Lower lobe of right lung (tissue), 2 donors: ENCODE measurements at regions not wholly inside any gene's neighbourhood (a gene's known extent, or its start where the extent isn't known, plus 50 kb on each side); places are given as distances from the start of the nearest gene placed in this dataset.
"Not testable (repeated sequence)": the region's sequence is repeated elsewhere in the genome, so short reads cannot be mapped to it uniquely, and the experiment has no call there.

ENCODE experiments used
- ATAC-seq, 2 donors: fragments of 200-7000 bp; cut with Tn5 transposase; one replicate each; pipeline ENCODE4 v1.9.1; 2020 to 2022; ENCODE audit warnings: mild to moderate bottlenecking in 2 of 2, moderate library complexity in 2 of 2
- DNase-seq: peaks from one replicate; pipeline ENCODE4 v3.0.0-alpha.2; 2020
- H3K27ac ChIP-seq: fragments of 200-600 bp; one replicate; pipeline ENCODE4 v1.8.0; 2022
- H3K27me3 ChIP-seq: fragments of 200-600 bp; one replicate; pipeline ENCODE4 v1.8.0; 2022; ENCODE audit warnings: low read depth
- H3K36me3 ChIP-seq: fragments of 200-600 bp; one replicate; pipeline ENCODE4 v1.8.0; 2022; ENCODE audit warnings: mild to moderate bottlenecking
- H3K4me1 ChIP-seq: fragments of 200-600 bp; one replicate; pipeline ENCODE4 v1.8.0; 2022
- H3K4me3 ChIP-seq: fragments of 200-600 bp; one replicate; pipeline ENCODE4 v1.8.0; 2022; ENCODE audit warnings: mild to moderate bottlenecking
- H3K9me3 ChIP-seq: fragments of 200-600 bp; one replicate; pipeline ENCODE4 v1.8.0; 2022
- intact Hi-C: fragments of 100-400 bp; cut with DNase I; formaldehyde crosslinking; loops from one replicate; pipeline ENCODE4 v1.11.0; 2022
- TF ChIP-seq, protein P1 (sequence below): fragments of 200-600 bp; IDR thresholded peaks from one replicate; pipeline ENCODE4 v1.8.0; 2022; ENCODE audit warnings: antibody characterized with exemption, mild to moderate bottlenecking
- donor health status: DM: no; HTN: yes; CAD: no; lungs with severe emphysema.

DNA sequence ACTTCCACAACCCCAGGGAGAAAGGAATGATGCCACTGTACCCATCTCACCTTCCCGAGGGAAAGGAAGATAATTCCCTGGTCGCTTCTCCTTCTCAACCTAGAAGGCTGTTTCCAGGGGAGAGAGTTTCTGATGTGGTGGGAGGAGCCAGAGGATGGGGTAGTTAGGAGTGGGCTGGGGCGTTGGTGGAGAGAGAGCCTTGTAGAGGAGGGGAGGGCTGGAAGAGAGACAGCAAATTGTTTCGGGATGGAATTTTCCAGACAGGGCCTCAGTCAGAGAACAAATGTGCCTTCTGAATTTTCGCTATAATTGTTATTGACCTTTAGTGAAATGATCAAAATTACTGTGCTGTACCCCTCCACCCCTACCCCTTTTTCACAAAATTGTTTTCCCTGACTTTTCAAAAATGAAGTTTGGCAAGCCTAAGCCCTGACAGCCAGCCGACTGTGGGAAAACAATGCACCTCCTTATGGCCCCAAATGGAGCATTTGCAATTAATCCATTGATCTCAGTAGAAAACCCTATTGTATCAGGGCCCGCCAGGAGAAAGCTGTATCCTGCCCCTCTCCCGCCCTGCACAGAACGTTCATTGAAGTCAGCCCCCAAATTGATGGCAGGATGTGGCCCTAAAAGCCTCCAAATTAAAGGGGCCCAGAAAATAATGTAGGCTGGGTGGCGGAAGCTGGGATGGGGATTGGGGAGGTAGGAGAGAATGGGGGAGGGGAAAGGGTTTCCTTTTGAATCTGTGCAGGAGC lies 69.1 kb upstream of the JUN start:
- intact Hi-C loops = no loop called here
- TF ChIP-seq, protein P1, sequence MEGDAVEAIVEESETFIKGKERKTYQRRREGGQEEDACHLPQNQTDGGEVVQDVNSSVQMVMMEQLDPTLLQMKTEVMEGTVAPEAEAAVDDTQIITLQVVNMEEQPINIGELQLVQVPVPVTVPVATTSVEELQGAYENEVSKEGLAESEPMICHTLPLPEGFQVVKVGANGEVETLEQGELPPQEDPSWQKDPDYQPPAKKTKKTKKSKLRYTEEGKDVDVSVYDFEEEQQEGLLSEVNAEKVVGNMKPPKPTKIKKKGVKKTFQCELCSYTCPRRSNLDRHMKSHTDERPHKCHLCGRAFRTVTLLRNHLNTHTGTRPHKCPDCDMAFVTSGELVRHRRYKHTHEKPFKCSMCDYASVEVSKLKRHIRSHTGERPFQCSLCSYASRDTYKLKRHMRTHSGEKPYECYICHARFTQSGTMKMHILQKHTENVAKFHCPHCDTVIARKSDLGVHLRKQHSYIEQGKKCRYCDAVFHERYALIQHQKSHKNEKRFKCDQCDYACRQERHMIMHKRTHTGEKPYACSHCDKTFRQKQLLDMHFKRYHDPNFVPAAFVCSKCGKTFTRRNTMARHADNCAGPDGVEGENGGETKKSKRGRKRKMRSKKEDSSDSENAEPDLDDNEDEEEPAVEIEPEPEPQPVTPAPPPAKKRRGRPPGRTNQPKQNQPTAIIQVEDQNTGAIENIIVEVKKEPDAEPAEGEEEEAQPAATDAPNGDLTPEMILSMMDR = no peak
- ATAC-seq = no peak

DNA sequence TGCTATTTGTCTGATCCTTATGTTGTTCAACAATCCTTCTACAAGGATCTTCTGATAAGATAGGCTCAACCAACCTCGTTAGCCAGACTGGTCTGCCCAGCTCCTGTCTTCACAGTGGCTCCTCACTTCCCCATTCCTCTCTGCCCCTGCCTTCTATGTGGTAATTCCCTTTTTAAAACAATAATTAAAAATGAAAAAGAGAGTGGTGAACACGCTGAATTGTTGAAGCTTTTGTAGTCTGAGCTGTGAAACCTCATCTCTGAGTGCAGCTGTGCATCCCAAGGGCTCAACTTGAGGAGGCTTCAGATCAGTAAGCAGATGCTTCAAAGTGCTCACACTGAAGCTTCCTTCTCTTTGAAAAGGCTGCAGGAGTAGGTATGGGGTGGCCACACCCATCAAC lies 70.7 kb upstream of the JUN start:
- no peak overlapping the region for H3K4me3 ChIP-seq
- H3K27ac ChIP-seq = peak overlapping the region; percentile 42
- DNase-seq = no peak
- H3K4me1 ChIP-seq = peaks cover 34% of the 10 kb centered on the region
- peak; percentile 25 to 46 for ATAC-seq
- intact Hi-C loops = no loop called here
- no peaks in the 10 kb centered on the region for H3K27me3 ChIP-seq
- TF ChIP-seq, protein P1 = no peak
- no peaks in the 10 kb centered on the region for H3K36me3 ChIP-seq
- H3K9me3 ChIP-seq = no peaks in the 10 kb centered on the region

More for the DNA sequence above, 69.1 kb upstream of the JUN start:
- no peak overlapping the region for H3K4me3 ChIP-seq
- H3K27ac ChIP-seq = no peak overlapping the region
- H3K27me3 ChIP-seq = no peaks in the 10 kb centered on the region
- H3K4me1 ChIP-seq = peaks cover 41% of the 10 kb centered on the region
- DNase-seq = no peak
- H3K9me3 ChIP-seq = no peaks in the 10 kb centered on the region
- H3K36me3 ChIP-seq = no peaks in the 10 kb centered on the region

DNA sequence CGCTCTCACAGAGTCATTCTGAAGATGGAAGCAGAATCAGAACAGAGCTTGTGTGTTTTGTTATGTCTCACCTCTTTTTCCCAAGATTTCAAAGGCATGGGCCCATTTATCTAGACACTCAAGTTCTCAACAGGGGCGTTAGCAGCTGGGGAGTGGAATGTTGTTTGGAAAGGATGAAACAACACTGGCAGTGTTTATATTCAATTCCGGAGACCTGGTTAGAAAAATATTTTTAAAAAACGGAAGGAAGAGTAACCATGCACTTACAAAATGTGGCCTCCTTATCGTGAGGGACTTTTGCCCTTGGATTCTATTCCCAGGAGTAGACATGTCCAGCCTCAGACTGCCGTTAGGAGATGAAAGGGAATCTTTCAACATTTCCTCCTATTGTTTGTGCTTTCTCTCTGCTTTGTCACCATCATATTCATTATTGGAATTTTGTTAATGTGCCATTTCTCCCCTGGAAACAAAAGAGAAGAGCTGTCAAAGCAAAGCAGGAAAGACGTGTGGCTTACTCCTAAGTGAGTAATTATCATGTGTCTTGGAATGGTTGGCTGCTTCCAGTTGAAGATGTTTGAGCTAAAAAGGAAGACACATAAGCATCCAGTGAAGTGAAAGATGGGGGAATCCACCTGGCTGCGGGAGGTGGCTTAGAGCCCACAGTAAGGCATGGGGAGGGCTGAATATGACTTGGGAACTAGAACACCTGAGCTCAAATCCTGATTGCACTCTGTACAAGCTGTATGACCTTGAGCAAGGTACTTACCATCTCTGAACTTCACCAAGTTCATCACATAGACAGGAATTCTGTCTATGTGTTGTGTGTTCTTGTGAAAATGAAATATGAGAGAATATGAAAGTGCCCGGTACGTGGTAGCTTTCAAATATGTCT lies 71.7 kb upstream of the JUN start:
- Histone ChIP-seq H3K9me3 (no peaks in the 10 kb centered on the region), H3K4me3 (no peak overlapping the region), H3K27ac (peak overlapping the region; percentile 42), H3K27me3 (no peaks in the 10 kb centered on the region), H3K36me3 (no peaks in the 10 kb centered on the region), H3K4me1 (peaks cover 33% of the 10 kb centered on the region)
- ATAC-seq = no peak
- DNase-seq = no peak
- intact Hi-C loops = no loop called here
- TF ChIP-seq, protein P1 = no peak

DNA sequence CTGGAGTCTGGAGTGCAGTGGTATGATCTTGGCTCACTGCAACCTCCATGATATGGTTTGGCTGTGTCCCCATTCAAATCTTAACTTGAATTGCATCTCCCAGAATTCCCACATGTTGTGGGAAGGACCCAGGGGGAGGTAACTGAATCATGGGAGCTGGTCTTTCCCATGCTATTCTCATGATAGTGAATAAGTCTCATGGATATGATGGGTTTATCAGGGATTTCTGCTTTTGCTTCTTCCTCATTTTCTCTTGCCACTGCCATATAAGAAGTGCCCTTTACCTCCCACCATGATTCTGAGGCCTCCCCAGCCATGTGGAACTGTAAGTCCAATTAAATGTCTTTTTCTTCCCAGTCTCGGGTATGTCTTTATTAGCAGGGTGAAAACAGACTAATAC lies 72.4 kb upstream of the JUN start:
- H3K27me3 ChIP-seq, H3K36me3 ChIP-seq, intact Hi-C loops, DNase-seq, ATAC-seq, H3K27ac ChIP-seq, H3K4me3 ChIP-seq, H3K9me3 ChIP-seq: not testable (repeated sequence)
- H3K4me1 ChIP-seq = peaks cover 33% of the 10 kb centered on the region

DNA sequence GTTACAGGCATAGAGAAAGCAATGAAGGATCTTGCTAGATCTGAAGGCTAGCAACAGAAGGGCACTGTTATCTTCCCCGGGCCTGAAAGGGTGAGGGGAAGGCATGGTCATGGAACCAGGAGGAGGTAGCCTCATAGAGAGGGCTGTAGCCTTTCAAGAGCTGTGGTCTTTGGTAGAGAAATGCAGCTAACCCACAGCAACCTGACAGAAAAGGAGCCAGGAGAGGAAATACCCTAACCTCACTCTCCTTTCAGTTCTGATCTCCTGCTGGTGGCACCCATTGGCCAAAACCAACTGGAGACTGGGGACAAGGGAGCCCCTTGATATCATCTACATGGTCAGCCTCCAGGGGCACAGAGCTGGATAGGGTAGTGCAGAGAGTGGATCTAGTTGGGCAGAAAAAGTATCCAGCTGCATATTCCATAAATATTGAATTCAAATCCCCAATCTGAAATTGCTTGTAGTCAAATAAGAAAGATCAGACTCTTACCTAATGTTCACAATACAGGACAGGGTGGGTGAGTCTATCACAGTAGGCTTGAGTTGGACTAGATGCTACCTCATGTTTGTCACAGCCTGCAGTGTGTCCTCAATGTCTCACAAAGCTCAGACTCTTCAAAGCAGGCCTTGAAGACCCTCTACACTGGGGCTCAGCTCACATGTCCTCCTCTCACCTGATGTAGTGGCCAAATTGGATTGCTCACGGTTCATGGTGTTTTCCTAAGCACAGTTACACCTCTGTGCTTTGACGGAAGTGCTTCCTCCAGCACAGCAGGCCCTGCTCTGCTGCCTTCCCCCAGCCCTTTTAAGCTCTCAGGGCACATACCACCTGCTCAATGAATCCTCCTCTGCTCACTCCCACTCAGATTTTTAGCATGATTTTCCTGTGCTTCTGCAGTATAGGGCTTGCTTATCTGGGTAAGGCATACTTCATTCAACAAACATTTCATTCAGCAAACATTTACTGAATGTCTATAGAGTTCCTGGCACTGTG lies 74.1 kb upstream of the JUN start:
- Histone ChIP-seq H3K27ac (peak overlapping the region; percentile 8), H3K27me3 (no peaks in the 10 kb centered on the region), H3K4me3 (no peak overlapping the region), H3K9me3 (no peaks in the 10 kb centered on the region), H3K36me3 (no peaks in the 10 kb centered on the region), H3K4me1 (peaks cover 33% of the 10 kb centered on the region)
- no peak for DNase-seq
- TF ChIP-seq, protein P1 = no peak
- intact Hi-C loops = no loop called here
- ATAC-seq = peak; percentile 74 to 84
